Esophagus squamous epithelium (tissue), 4 donors: ENCODE measurements at regions not wholly inside any gene's neighbourhood (a gene's known extent, or its start where the extent isn't known, plus 50 kb on each side); places are given as distances from the start of the nearest gene placed in this dataset.

ENCODE experiments used
- CTCF ChIP-seq, 6 experiments: fragments of 450-650 bp in 4 of 6; fragments of 200-600 bp in 2 of 6; sonication (generic) in 2 of 6; IDR thresholded peaks; one replicate each; pipeline ENCODE4 v1.5.1; 2016 to 2019; ENCODE audit warnings: antibody characterized with exemption in 6 of 6, mild to moderate bottlenecking in 4 of 6, moderate library complexity in 4 of 6
- POLR2A ChIP-seq, 4 donors: fragments of 450-650 bp; IDR thresholded peaks; one replicate each; pipeline ENCODE4 v1.6.1; 2017; ENCODE audit warnings: antibody characterized with exemption in 4 of 4, mild to moderate bottlenecking in 4 of 4, moderate library complexity in 3 of 4

GRCh38 chr12:104906695-104907094 lies 51.4 kb downstream of the SLC41A2 start:
- TF ChIP-seq POLR2A (IDR thresholded peaks at IDR 0.05) (no peak), CTCF (IDR thresholded peaks at IDR 0.05) (no peak)
